Ishikawa (cell line): ENCODE measurements at regions not wholly inside any gene's neighbourhood (a gene's known extent, or its start where the extent isn't known, plus 50 kb on each side); places are given as distances from the start of the nearest gene placed in this dataset.

Experiments used
- CEBPB ChIP-seq: IDR thresholded peaks from 2 replicates; pipeline ENCODE4 v1.6.1; 2012
- CREB1 ChIP-seq: IDR thresholded peaks from 2 replicates; pipeline ENCODE4 v1.6.1; 2012; ENCODE audit warnings: low read depth
- EGR1 ChIP-seq: IDR thresholded peaks from 2 replicates; pipeline ENCODE4 v1.6.1; 2012
- EP300 ChIP-seq: IDR thresholded peaks from 2 replicates; pipeline ENCODE4 v1.6.1; 2012; ENCODE audit warnings: borderline replicate concordance
- FOXM1 ChIP-seq: IDR thresholded peaks from 2 replicates; pipeline ENCODE4 v1.6.1; 2012; ENCODE audit warnings: low read depth, borderline replicate concordance
- NFIC ChIP-seq: IDR thresholded peaks from 2 replicates; pipeline ENCODE4 v1.6.1; 2012
- RAD21 ChIP-seq: IDR thresholded peaks from 2 replicates; pipeline ENCODE4 v1.6.1; 2012; ENCODE audit warnings: low read depth
- TAF1 ChIP-seq: IDR thresholded peaks from 2 replicates; pipeline ENCODE4 v1.6.1; 2012; ENCODE audit warnings: low read depth, mild to moderate bottlenecking
- TCF12 ChIP-seq: IDR thresholded peaks from 2 replicates; pipeline ENCODE4 v1.6.1; 2012; ENCODE audit warnings: low read depth
- TEAD4 ChIP-seq: IDR thresholded peaks from 2 replicates; pipeline ENCODE4 v1.6.1; 2012
- YY1 ChIP-seq: IDR thresholded peaks from 2 replicates; pipeline ENCODE4 v1.6.1; 2012; ENCODE audit warnings: low read depth
- ZBTB7A ChIP-seq: IDR thresholded peaks from 2 replicates; pipeline ENCODE4 v1.6.1; 2012; ENCODE audit warnings: low read depth
- TF ChIP-seq, protein P1 (sequence below): IDR thresholded peaks from 2 replicates; pipeline ENCODE4 v1.6.1; 2012
- TF ChIP-seq, protein P2 (sequence below): IDR thresholded peaks from 2 replicates; pipeline ENCODE4 v1.6.1; 2012; ENCODE audit warnings: low read depth, mild to moderate bottlenecking

DNA sequence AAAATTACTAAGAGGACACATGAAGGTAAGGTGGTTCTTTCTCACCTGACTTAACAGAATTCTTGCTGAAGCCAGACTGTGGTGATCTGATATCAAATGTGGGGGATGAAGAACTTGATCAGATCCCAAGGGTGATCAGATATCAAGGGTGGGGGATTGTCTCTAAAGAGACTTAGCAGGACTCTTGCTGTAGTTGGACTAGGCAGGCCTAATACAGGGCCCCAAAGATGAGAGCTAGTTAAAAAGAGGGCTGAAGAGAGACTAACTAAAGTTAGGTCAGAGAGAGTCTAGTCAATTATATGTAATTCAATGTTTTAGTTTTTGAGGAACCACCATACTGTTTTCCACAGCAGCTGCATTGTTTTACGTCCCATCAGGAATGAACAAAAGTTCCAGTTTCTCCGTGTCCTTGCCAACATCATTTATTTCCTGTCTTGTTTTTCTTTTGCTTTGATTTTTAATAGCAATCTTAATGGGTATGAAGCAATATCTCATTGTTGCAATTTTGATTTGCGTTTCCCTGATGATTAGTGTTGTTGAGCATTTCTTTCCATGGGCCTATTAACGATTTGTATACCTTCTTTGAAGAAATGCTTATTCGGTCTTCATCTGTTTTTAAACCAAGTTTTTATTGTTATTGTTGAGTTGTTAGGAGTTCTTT lies 77.6 kb upstream of the ALDH1A1 start:
- TF ChIP-seq ZBTB7A: no peak
- TF ChIP-seq CREB1: no peak
- no peak for TF ChIP-seq YY1
- TF ChIP-seq EP300: no peak

DNA sequence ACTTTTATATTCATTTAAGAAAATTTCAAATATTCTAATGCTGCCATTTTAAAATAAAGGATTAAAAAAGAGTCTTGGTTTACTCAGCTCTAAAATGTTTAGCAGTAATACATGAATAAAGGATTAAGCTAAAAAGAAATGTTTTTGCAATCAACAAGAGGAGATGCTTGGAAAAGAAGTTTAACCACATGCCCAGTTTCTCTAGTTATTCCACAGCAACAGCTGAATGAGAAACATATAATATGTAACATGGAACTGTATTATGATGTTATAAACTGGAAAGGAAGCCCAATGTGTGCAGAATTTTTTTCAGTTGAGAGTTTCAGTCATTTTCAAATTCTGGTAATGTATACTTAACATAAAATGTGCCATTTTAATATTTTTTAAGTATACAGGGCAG lies 76.5 kb upstream of the ALDH1A1 start:
- TF ChIP-seq, protein P1, sequence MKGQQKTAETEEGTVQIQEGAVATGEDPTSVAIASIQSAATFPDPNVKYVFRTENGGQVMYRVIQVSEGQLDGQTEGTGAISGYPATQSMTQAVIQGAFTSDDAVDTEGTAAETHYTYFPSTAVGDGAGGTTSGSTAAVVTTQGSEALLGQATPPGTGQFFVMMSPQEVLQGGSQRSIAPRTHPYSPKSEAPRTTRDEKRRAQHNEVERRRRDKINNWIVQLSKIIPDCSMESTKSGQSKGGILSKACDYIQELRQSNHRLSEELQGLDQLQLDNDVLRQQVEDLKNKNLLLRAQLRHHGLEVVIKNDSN: no peak
- TF ChIP-seq FOXM1 (no peak), CREB1 (no peak), TAF1 (no peak), EGR1 (no peak), RAD21 (no peak), CEBPB (no peak), YY1 (no peak), TEAD4 (no peak), ZBTB7A (no peak)

DNA sequence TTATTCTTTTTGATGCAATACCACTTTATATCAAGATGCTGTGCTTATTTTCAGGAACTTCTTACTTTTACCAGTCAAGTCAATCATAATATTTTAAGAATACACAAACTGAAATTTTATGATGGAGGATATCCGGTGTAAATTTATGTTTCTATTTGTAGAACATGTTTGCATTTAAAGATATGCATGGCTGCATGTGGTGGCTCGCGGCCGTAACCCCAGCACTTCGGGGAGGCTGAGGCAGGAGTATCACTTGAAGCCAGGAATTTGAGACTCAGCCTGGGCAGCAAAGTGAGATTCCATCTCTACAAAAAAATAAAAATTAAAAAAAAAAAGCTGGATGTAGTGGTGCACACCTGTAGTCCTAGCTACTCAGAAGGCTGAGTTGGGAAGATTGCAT lies 73.5 kb upstream of the ALDH1A1 start:
- TF ChIP-seq FOXM1 (no peak), YY1 (no peak), TCF12 (no peak), EGR1 (no peak), EP300 (no peak)

DNA sequence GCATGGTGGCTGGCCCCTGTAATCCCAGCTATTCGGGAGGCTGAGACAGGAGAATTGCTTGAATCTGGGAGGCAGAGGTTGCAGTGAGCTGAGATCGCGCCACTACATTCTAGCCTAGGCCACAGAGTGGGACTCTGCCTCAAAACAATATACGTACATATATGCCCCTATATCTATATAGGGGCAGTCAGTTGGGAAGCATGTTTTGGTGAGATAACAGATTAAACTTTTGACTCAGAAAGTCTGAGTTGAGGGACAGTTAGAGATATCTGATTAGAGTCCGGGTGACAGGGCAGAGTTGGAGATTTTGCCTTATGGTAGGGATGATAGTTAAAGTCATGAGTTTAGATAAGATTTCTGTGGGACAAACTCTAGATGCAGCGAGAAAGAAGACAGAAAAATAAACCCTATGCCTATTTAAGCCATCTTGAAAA lies 71.8 kb upstream of the ALDH1A1 start:
- TF ChIP-seq CREB1 (no peak), CEBPB (no peak), YY1 (no peak), EGR1 (no peak), TAF1 (no peak), NFIC (no peak), RAD21 (no peak), ZBTB7A (no peak), TCF12 (no peak)
- TF ChIP-seq, protein P2, sequence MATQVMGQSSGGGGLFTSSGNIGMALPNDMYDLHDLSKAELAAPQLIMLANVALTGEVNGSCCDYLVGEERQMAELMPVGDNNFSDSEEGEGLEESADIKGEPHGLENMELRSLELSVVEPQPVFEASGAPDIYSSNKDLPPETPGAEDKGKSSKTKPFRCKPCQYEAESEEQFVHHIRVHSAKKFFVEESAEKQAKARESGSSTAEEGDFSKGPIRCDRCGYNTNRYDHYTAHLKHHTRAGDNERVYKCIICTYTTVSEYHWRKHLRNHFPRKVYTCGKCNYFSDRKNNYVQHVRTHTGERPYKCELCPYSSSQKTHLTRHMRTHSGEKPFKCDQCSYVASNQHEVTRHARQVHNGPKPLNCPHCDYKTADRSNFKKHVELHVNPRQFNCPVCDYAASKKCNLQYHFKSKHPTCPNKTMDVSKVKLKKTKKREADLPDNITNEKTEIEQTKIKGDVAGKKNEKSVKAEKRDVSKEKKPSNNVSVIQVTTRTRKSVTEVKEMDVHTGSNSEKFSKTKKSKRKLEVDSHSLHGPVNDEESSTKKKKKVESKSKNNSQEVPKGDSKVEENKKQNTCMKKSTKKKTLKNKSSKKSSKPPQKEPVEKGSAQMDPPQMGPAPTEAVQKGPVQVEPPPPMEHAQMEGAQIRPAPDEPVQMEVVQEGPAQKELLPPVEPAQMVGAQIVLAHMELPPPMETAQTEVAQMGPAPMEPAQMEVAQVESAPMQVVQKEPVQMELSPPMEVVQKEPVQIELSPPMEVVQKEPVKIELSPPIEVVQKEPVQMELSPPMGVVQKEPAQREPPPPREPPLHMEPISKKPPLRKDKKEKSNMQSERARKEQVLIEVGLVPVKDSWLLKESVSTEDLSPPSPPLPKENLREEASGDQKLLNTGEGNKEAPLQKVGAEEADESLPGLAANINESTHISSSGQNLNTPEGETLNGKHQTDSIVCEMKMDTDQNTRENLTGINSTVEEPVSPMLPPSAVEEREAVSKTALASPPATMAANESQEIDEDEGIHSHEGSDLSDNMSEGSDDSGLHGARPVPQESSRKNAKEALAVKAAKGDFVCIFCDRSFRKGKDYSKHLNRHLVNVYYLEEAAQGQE: no peak
- TF ChIP-seq, protein P1: no peak

DNA sequence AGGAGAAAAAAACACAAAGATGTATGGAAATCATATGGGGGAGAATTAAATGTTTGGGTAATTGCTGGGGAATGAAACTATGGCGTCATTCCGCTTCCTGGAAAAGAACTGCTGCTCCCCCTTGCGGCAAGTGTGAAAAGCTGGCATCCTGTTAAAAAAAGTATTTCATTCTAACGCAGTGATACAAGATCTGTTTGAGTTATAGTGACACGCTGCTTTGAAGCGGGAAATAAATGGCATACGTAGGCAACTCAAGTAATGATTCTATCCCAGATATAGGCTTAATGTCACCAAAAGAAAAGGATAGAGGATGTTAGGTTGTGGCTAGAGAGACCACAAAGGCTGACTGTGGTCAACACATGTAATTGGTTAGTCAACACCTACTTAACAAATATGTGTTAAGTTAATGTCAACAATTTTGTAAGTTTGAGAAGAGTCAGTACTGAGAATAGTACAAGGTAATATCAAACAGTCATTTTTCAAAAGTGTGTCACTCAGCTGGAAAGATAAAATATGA lies 70.2 kb upstream of the ALDH1A1 start:
- peak; percentile 72 for TF ChIP-seq YY1
- TF ChIP-seq CREB1: no peak
- 0 out of 2 replicates have a peak, but pooled peaks have one; percentile 23 for TF ChIP-seq TEAD4
- TF ChIP-seq, protein P1: no peak
- TF ChIP-seq ZBTB7A: no peak
- TF ChIP-seq RAD21: peak; percentile 86

DNA sequence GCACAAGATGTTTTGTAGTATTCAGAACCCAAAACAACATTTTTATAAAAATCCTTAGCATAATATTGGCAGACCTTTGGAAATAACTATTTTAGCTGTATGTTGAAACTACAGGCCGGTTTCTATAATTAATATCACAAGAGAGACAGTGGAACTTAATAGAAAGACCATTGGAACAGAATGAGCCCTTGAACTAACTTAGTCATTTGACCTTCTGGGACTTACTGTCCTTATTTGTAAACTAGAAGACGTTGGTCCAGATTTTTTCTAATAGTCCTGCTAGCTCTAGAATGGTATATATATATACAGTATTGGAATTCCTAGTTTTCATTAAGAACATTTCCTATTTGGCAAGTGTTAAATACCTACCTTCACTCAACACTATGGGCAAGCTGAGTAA lies 69.5 kb upstream of the ALDH1A1 start:
- TF ChIP-seq EP300 (no peak), YY1 (no peak), NFIC (no peak), ZBTB7A (no peak), TCF12 (no peak), TEAD4 (no peak), TAF1 (no peak), EGR1 (no peak)
- TF ChIP-seq, protein P1: no peak
- TF ChIP-seq, protein P2: no peak
